Smooth muscle cell (in vitro differentiated cells): ENCODE measurements at regions not wholly inside any gene's neighbourhood (a gene's known extent, or its start where the extent isn't known, plus 50 kb on each side); places are given as distances from the start of the nearest gene placed in this dataset.

ENCODE experiments used
- DNase-seq: peaks from one replicate; lab custom pipeline; 2025; ENCODE audit not compliant: unreplicated experiment; lab: John Stamatoyannopoulos, UW
- H2AFZ ChIP-seq: fragments of 200-600 bp; sonication (generic); 2 replicates; pipeline ENCODE4 v1.6.0; 2016; ENCODE audit warnings: antibody characterized with exemption, low read depth, mild to moderate bottlenecking
- H3F3A ChIP-seq: fragments of 200-600 bp; sonication (generic); 2 replicates; pipeline ENCODE4 v1.6.0; 2017; ENCODE audit warnings: antibody characterized with exemption, low read depth
- H3K27ac ChIP-seq: fragments of 200-600 bp; sonication (generic); 2 replicates; pipeline ENCODE4 v1.5.1; 2016; ENCODE audit warnings: low read depth, mild to moderate bottlenecking
- H3K27me3 ChIP-seq: fragments of 200-600 bp; sonication (generic); 2 replicates; pipeline ENCODE4 v1.6.1; 2016; ENCODE audit warnings: low read depth, mild to moderate bottlenecking
- H3K36me3 ChIP-seq: fragments of 200-600 bp; sonication (generic); 2 replicates; pipeline ENCODE4 v1.5.1; 2016; ENCODE audit warnings: low read depth
- H3K4me1 ChIP-seq: fragments of 200-600 bp; sonication (generic); 2 replicates; pipeline ENCODE4 v1.5.1; 2016; ENCODE audit warnings: low read depth
- H3K4me2 ChIP-seq: fragments of 200-600 bp; sonication (generic); 2 replicates; pipeline ENCODE4 v1.6.0; 2016; ENCODE audit warnings: mild to moderate bottlenecking
- H3K4me3 ChIP-seq: fragments of 200-600 bp; sonication (generic); 2 replicates; pipeline ENCODE4 v1.5.1; 2016; ENCODE audit warnings: mild to moderate bottlenecking
- H3K79me2 ChIP-seq: fragments of 200-600 bp; sonication (generic); 2 replicates; pipeline ENCODE4 v1.6.0; 2016; ENCODE audit warnings: low read depth, mild to moderate bottlenecking
- H3K9ac ChIP-seq: fragments of 200-600 bp; sonication (generic); 2 replicates; pipeline ENCODE4 v1.6.0; 2016; ENCODE audit warnings: low read depth
- H3K9me3 ChIP-seq: fragments of 200-600 bp; sonication (generic); replicated peaks from 2 replicates; pipeline ENCODE4 v1.5.1; 2016; ENCODE audit warnings: low read depth
- H4K20me1 ChIP-seq: fragments of 200-600 bp; sonication (generic); 2 replicates; pipeline ENCODE4 v1.6.0; 2016; ENCODE audit warnings: low read depth
- CTCF ChIP-seq: fragments of 200-600 bp; sonication (generic); IDR thresholded peaks from 2 replicates; pipeline ENCODE4 v1.5.1; 2017; ENCODE audit warnings: borderline replicate concordance, mild to moderate bottlenecking, antibody characterized with exemption; ENCODE audit not compliant: insufficient read depth, poor library complexity, severe bottlenecking
- WGBS: methylation state at CpG from one replicate; pipeline ENCODE4 v1.1.7; 2016; ENCODE audit warnings: low lambda C conversion rate; 5-methylcytosine and 5-hydroxymethylcytosine counted together

- 96% methylated on average over 4 of the region's 4 CpGs for WGBS
- H3K27ac ChIP-seq, result peak overlapping the region; percentile 91
- H3K79me2 ChIP-seq, result no peaks in the 10 kb centered on the region
- no peaks in the 10 kb centered on the region for H4K20me1 ChIP-seq
- H3K4me1 ChIP-seq, result no peaks in the 10 kb centered on the region
- H3K36me3 ChIP-seq, result no peaks in the 10 kb centered on the region
- no peak overlapping the region for H3K4me3 ChIP-seq
- peak overlapping the region; percentile 83 for H2AFZ ChIP-seq
- TF ChIP-seq CTCF, result no peak
- H3K4me2 ChIP-seq, result peak overlapping the region; percentile 74
- no peaks in the 10 kb centered on the region for H3F3A ChIP-seq
- peak overlapping the region; percentile 67 for H3K9ac ChIP-seq
- H3K27me3 ChIP-seq, result no peaks in the 10 kb centered on the region
- H3K9me3 ChIP-seq, result no peaks in the 10 kb centered on the region
- DNase-seq, result no peak
Measured at GRCh38 chr6:137810554-137811120, 56.4 kb upstream of the TNFAIP3 start.

DNA sequence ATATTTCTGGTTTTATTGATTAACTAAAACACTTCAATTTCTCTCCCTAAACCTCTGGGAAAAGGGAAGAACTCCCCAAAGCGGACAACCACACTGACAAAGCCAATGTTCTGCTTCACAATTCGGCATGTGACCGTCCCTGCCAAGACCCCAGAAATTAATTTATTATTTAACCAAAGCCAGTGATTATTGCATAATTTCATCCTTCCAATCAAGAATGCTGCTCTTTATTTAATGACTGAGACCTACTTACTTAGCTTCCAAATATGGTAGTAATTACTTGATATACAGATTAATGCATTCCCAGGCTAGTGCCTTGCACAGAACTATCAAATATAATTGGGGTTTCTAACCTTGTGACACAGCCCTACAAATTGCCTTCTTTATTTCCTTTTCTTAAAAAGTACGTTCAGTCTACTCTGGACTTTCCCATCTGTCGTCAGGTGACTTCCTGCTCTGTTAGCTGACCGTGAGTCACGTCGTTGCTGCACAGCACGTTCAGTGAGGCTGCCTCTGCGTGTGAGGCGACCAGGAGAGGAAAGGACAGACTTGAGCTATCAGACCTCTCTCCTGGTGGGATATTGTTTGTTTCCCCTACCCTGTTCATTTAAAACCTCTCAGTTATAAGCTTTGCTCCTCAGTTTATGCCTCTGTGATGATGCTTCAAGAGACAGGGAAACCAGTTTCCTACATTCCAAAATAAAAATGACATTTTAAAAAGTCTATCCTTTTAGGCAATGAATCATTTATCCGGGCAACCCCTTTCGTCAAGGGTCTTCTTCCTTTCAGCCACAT lies 55.7 kb upstream of the TNFAIP3 start:
- no peaks in the 10 kb centered on the region for H3K36me3 ChIP-seq
- no peaks in the 10 kb centered on the region for H3K9me3 ChIP-seq
- no peaks in the 10 kb centered on the region for H3K27me3 ChIP-seq
- H3K9ac ChIP-seq, result peak overlapping the region; percentile 80
- H3K4me1 ChIP-seq, result no peaks in the 10 kb centered on the region
- H3K27ac ChIP-seq, result peak overlapping the region; percentile 91
- H3F3A ChIP-seq, result no peaks in the 10 kb centered on the region
- H3K4me2 ChIP-seq, result peak overlapping the region; percentile 74
- peak overlapping the region; percentile 12 for H3K4me3 ChIP-seq
- no peak for TF ChIP-seq CTCF
- H4K20me1 ChIP-seq, result no peaks in the 10 kb centered on the region
- no peaks in the 10 kb centered on the region for H3K79me2 ChIP-seq
- WGBS, result 39% methylated on average over 13 of the region's 13 CpGs
- peak overlapping the region; percentile 83 for H2AFZ ChIP-seq
- DNase-seq, result peak; percentile 9

GRCh38 chr6:137811916-137812553 lies 55.0 kb upstream of the TNFAIP3 start:
- Histone ChIP-seq H3F3A (no peaks in the 10 kb centered on the region), H3K9ac (peak overlapping the region; percentile 80), H3K4me3 (no peak overlapping the region), H2AFZ (peak overlapping the region; percentile 83), H3K36me3 (no peaks in the 10 kb centered on the region), H3K9me3 (no peaks in the 10 kb centered on the region), H3K4me2 (peak overlapping the region; percentile 74), H3K27me3 (no peaks in the 10 kb centered on the region), H3K4me1 (no peaks in the 10 kb centered on the region), H4K20me1 (no peaks in the 10 kb centered on the region), H3K79me2 (no peaks in the 10 kb centered on the region), H3K27ac (peak overlapping the region; percentile 91)
- no peak for TF ChIP-seq CTCF
- DNase-seq, result no peak
- 80% methylated on average over 6 of the region's 6 CpGs for WGBS
